Activated gamma-delta T cell treated with anti-CD3 and anti-CD28 coated beads, Interleukin-2, amount 50 U/mL, for 16 hours (primary cell): ENCODE measurements at regions not wholly inside any gene's neighbourhood (a gene's known extent, or its start where the extent isn't known, plus 50 kb on each side); places are given as distances from the start of the nearest gene placed in this dataset.
"Not testable (repeated sequence)": the region's sequence is repeated elsewhere in the genome, so short reads cannot be mapped to it uniquely, and the experiment has no call there.

Source experiments
- DNase-seq: peaks from one replicate; pipeline ENCODE4 v3.0.0-alpha.2; 2020; ENCODE audit warnings: low read depth

DNA sequence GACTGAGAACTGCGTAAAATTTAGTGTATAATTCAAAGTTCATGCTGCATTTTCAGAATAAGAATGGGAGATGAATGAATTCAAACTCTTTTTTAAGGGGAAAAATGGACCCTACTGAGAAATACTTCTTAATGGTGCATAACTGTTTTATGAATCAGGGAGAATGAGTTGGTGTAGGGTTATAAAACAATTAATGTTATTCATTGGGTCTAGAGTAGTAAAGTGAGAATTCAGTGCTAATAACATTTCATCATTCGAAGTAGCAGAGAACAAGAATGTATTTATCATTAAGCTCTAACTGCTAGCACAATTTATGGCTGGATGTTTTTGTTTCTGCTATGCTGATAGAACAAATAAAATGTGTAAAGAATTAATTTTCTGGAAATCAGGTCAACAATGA lies 310.2 kb downstream of the SLITRK5 start:
- no peak for DNase-seq

DNA sequence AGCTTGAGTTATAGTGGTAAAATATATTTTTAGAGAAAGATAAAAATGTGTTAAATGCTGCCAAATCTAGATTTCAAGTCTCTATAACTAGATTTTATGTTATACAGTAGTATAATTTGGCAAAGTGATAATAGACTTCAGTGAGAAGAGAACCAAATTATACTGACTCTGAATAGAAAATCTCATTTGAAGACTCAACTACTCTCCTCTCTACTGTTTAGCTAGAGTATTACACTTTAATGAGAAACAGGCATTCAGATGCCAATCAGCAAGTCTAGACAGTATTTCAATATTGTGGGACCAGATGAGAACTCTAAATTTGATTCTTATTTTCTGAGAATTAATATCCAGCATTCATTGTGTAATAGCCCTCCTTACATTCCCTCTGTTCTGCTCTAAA lies 311.2 kb downstream of the SLITRK5 start:
- no peak for DNase-seq

GRCh38 chr13:87986639-87987250 lies 315.6 kb downstream of the SLITRK5 start:
- DNase-seq, result no peak

DNA sequence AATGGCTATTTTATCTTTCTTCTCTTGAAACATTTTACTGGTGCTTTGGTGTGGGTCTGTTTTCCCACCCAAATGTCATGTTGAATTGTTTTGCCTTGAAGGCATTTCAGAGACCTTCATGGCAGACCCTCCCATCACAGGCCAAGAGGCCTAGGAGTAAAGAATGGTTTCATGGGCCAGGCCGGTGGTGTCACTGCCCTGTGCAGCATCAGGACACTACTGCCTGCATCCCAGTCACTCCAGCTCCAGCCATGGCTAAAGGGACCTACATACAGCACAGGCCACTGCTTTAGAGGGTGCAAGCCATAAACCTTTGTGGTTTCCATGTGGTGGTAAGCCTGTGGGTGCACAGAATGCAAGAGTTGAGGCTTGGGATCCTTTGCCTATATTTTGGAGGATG lies 326.9 kb downstream of the SLITRK5 start:
- DNase-seq, result no peak

GRCh38 chr13:87999240-87999700 lies 328.1 kb downstream of the SLITRK5 start:
- DNase-seq, result no peak

- no peak for DNase-seq
These were observed 328.6 kb downstream of the SLITRK5 start for GRCh38 chr13:87999788-88000187.

GRCh38 chr13:88000239-88000638 lies 329.1 kb downstream of the SLITRK5 start:
- DNase-seq, result no peak

- no peak for DNase-seq
These were observed 329.6 kb downstream of the SLITRK5 start for GRCh38 chr13:88000787-88001186.

DNA sequence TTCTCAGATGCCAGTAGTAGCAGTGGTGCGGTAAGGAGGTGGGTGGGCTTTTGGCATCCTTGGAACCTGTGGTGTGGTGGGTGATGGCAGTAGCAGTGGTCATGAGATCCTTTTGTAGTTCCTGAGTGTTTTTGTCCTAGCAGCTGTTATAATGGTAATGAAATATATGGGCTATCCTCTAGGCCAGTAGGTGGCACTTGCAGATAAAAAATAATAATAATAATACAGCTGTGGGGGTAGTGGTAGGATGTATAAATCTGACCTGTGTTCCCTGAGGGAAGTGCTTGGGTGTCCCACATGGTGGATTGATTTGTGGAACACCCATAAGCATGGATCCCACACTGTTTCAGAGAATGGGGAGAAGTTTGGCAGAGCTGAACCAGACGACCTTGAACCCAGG lies 334.0 kb downstream of the SLITRK5 start:
- DNase-seq, result no peak

- DNase-seq, result no peak
These were observed 343.4 kb downstream of the SLITRK5 start for GRCh38 chr13:88014527-88014926.

DNA sequence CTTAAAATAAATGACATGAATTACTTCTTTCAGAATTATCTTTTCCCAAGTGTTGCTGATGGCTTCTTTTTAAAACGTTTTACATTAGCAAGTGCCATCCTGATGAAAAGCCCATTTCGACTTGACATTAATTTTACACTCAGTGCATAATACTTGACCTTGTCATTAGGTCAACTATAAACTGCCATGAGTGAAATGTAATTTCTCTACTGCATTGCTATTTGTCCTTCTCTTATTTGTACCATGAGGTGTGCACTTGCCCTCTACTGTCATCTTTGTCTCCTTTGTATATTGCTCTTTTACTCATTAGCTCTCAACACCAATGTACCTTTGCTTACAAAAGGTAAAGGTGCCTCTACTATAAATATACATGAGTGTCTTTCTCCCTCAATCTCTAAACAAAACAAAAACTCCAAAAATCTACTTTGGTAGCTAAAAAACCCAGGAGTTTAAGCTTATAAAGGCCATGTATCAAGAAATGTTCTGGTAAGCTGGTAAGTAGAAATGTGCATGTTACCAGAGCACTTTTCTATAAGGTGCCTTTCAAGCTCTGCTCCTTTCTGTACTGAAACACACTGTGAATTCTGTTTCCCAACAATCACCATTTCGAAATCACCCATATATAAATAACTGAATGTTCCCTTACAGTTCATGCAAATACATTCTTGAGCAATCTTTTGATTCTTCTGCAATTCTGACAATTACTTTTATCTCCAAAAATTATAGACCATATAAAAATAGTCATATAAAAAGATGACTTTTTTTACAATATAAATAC lies 351.4 kb downstream of the SLITRK5 start:
- DNase-seq, result no peak

- no peak for DNase-seq
These were observed 355.1 kb downstream of the SLITRK5 start for GRCh38 chr13:88026241-88026640.

GRCh38 chr13:88031980-88032559 lies 360.9 kb downstream of the SLITRK5 start:
- DNase-seq, result no peak

- DNase-seq, result not testable (repeated sequence)
These were observed 365.0 kb downstream of the SLITRK5 start for GRCh38 chr13:88036205-88036604.

DNA sequence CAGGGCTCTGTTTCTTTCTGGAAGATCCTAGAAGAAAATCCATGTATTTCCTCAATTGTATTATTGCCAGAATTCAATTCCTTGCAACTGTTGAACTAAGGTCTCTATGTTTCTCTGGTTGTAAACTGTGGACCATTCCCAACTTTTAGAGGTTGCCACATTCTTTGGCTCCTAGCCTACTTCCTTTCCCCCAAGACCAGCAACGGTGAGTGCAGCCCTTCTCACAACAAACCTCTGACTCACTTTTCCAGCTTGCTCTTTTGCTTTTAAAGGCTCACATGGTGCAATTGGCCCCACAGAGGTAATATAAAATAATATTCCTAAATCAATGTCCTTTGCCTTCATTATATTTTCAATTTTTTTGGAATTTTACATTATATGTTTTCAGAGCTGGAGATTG lies 371.3 kb downstream of the SLITRK5 start:
- DNase-seq, result no peak

DNA sequence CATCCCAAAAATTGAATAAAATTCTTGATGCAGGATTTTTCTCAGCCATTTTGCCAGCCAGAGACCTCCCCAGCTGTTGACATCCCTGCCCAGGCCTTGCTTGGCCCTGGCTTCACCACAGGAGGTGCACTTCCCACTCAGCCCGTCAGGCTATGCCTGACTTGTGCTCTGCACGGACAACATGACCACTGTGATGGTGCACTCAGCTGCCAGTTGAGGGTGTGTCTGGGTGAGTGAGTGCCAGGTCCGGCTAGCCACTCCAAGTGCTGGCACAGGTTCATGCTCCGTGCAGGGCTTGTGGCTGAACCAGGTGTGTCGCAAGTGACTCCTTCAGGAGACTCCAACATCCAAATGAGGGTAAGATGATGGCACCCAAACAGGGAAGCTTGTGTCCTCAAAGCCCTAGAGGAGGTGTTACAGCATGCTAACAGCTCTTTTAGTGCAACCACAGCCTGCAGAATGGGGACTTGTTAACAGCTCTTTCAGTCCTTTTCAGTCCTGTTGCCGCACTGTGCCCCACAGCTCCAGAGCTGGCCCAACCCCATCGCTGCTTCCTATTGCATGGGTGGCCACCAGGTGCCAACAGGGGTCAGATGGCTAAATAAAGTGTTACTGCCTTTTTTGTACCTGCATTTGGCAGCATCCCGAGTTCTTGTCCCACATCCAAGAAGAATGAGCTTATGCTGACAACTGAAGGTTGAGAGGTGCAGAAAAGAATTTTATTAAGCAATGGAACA lies 380.7 kb downstream of the SLITRK5 start:
- no peak for DNase-seq

DNA sequence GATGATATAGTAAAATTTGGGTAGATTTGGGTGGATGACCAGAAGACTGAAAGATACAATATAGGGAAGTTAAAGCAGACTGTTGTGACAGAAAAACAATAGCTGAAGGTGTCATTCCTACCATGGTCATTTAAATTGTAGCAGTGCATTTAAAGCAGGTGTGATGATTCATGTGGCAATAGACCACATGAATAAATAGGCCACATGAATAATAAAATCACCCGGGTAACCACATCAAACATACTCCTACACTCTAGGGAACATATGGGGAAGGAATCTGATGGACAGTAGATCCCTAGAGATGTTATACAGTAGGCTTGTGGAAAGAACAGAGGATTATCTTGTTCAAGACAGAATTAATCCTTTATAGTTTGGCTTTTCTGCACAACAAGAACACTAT lies 392.6 kb downstream of the SLITRK5 start:
- DNase-seq, result no peak

DNA sequence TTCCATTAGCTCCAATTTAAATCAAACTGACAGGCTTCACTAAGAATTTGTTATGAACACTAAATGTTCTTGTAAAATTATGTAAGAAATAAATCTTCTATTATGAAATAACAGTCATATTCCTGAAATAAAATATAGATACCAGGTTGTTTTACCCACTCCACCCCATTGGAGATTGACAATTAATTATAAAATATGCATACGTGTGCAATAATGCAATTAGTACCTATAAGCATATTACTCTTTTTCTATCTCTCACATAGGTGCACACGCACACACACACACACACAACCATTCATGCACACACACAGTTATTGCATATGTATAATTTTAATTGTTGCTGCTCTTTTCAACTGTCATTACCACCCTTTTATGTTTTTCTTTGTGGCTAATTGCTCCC lies 395.7 kb downstream of the SLITRK5 start:
- no peak for DNase-seq

GRCh38 chr13:88068316-88068715 lies 397.1 kb downstream of the SLITRK5 start:
- no peak for DNase-seq

- DNase-seq, result no peak
These were observed 397.8 kb downstream of the SLITRK5 start for GRCh38 chr13:88068975-88069374.

DNA sequence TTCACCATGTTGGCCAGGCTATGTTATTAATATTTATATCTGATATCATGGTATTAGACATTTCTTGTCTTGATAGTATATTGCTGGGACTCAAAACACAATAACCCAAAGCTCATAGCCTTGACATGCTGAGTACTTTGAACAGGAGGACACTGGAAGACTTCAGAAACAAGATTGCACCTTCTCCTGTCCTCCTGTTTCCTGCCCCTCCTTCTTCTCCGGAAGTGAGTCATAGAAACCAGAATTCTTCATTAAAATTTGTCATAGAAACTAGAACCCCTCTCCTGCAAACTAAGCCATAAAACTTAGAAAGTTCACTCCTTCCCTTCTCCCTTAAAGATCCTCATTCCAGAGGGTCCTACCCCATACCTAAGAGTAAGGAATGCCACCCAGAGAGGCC lies 400.2 kb downstream of the SLITRK5 start:
- DNase-seq, result no peak

DNA sequence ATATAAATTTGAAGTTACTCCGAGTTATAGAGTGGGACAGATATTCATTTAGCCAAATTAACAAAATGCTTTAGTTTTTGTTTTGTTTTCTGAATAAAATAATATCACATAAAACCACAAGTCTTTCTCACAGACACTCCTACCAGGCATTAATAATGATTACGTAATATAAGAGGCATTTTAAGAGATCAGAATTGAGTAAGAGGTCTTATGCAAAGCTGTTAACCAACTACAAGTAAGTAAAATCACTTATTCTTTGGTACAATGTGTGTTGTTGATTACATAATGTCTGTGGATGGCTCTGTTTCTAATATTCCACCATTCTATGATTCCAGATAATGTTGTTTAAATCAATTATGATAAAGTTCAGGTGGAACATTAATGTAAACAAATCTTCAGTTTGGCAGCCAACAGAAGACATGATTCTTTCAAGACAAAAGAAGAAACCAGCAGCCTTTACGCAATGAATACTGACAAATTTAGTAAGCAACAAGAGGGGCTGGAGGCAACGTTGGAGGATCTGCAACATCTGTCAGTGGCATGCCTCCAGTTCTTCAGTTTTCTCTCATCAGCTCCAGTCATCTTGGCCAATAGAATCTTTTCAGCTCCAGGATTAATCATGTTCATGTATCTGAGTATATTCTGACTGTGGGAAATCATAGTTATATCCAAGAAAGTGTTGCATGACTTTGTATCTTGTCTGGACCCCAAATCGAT lies 403.8 kb downstream of the SLITRK5 start:
- DNase-seq, result no peak
